Brain microvascular endothelial cell (primary cell): ENCODE measurements at regions not wholly inside any gene's neighbourhood (a gene's known extent, or its start where the extent isn't known, plus 50 kb on each side); places are given as distances from the start of the nearest gene placed in this dataset.

Experiments
- DNase-seq: peaks from one replicate; pipeline ENCODE4 v3.0.0-alpha.2; 2020
- H3K27ac ChIP-seq: fragments of 250-450 bp; sonication (Bioruptor Pico); 2 replicates; pipeline ENCODE4 v1.5.1; 2020; ENCODE audit warnings: mild to moderate bottlenecking, moderate library complexity
- H3K27me3 ChIP-seq: fragments of 250-450 bp; sonication (Bioruptor Pico); replicated peaks from 2 replicates; pipeline ENCODE4 v1.5.1; 2020; ENCODE audit warnings: mild to moderate bottlenecking
- H3K36me3 ChIP-seq: fragments of 250-450 bp; sonication (Bioruptor Pico); replicated peaks from 2 replicates; pipeline ENCODE4 v1.5.1; 2020; ENCODE audit warnings: mild to moderate bottlenecking
- H3K4me3 ChIP-seq: 2 replicates; pipeline ENCODE4 v1.5.1; 2011; ENCODE audit warnings: low read depth, mild to moderate bottlenecking, control low read depth, low read length, moderate library complexity
- in situ Hi-C: cut with HindIII; loops from 2 replicates; pipeline ENCODE4 v1.10.0; 2017; ENCODE audit warnings: low sequenced_read_pairs, low pct_ligation_motif_present
- TF ChIP-seq, protein P1 (sequence below): IDR thresholded peaks from 2 replicates; pipeline ENCODE4 v1.5.1; 2011; ENCODE audit warnings: low read depth, mild to moderate bottlenecking, moderate library complexity, low read length, control low read depth, inconsistent platforms; ENCODE audit errors: missing control alignments

DNA sequence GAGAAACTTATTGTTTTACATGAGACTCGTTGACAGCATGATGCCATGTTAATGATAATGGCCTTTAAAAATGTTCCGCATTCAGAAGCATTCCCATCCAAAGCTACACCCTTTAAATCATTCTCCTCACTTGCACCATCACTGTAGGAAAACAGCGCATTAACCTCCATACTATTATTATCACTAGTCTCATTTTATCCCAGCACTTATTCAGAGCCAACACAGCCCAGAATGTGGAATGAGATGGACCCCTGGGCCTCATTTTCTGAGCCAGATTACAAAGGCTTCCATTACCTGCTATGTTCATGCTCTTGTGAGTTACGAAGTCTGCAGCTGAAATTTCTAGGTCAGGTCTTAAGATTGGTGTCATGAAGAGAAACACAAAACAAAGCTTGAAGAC, 159.4 kb downstream of the HS3ST3A1 start:
- no peaks in the 10 kb centered on the region for H3K36me3 ChIP-seq
- TF ChIP-seq, protein P1, sequence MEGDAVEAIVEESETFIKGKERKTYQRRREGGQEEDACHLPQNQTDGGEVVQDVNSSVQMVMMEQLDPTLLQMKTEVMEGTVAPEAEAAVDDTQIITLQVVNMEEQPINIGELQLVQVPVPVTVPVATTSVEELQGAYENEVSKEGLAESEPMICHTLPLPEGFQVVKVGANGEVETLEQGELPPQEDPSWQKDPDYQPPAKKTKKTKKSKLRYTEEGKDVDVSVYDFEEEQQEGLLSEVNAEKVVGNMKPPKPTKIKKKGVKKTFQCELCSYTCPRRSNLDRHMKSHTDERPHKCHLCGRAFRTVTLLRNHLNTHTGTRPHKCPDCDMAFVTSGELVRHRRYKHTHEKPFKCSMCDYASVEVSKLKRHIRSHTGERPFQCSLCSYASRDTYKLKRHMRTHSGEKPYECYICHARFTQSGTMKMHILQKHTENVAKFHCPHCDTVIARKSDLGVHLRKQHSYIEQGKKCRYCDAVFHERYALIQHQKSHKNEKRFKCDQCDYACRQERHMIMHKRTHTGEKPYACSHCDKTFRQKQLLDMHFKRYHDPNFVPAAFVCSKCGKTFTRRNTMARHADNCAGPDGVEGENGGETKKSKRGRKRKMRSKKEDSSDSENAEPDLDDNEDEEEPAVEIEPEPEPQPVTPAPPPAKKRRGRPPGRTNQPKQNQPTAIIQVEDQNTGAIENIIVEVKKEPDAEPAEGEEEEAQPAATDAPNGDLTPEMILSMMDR: no peak
- no peak for DNase-seq
- in situ Hi-C loops: no loop called here
- no peak overlapping the region for H3K4me3 ChIP-seq
- H3K27me3 ChIP-seq: no peaks in the 10 kb centered on the region
- no peak overlapping the region for H3K27ac ChIP-seq

DNA sequence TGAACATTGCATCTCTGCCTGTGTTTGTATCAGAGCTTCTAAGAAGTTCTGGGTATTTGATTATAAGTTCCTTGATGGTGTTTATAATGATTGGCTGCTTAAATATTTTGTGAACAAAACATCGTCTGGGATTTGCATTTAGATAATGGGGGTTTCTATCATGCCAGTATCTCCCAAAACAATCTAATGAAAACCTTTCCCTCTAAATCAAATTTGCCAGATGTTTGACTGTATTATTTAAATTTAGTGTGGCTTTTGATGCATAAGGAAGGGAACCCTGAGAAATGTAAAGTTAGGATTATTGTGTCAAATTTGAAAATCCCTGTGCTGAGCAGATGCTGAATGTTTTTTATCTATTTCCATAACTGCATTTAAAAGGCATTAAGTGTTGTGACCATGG, 159.9 kb downstream of the HS3ST3A1 start:
- Histone ChIP-seq H3K36me3 (no peaks in the 10 kb centered on the region), H3K27ac (no peak overlapping the region), H3K4me3 (no peak overlapping the region), H3K27me3 (no peaks in the 10 kb centered on the region)
- in situ Hi-C loops: no loop called here
- DNase-seq: no peak
- TF ChIP-seq, protein P1: no peak

DNA sequence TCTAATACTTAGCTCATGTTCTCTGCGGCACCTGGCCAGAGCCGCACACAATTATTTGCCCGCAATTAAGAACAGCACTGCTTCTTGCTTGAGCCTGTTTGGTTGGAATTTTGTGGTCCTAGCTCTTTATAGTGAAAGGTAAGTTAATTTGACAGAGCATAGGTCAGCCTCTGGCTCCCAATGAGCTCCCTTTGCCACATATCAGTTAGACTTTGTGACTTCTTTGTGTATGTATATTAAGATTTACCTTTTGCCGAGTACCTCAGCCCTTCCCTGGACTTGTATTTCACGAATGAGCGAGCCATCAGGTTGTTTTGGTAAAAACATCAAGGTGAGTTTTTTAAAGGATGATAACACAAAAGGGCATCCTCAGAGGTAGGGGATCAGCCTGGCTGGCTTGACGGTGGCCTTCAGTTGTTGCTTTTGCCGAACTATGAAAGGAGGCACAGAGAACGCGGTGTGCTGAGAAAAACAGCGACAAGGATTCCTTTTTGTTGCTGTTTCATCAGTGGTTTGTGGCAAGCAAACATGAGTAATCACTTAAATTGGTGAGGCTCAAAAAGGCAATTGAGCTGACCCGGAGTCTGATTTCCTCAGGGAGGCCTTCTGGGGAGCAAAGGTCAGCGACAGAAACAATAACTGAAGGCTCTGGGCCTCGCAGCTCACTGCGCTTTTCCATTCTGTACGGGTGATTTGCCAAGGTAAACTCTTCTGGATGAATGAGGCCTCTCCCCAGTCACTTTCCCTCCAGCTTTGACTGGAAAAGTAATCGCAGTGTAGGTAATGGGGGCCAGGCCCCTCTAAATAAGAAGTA, 163.6 kb downstream of the HS3ST3A1 start:
- in situ Hi-C loops: no loop called here
- peak; percentile 50 for DNase-seq
- Histone ChIP-seq H3K27me3 (no peaks in the 10 kb centered on the region), H3K27ac (no peak overlapping the region), H3K4me3 (no peak overlapping the region), H3K36me3 (no peaks in the 10 kb centered on the region)
- TF ChIP-seq, protein P1: no peak

DNA sequence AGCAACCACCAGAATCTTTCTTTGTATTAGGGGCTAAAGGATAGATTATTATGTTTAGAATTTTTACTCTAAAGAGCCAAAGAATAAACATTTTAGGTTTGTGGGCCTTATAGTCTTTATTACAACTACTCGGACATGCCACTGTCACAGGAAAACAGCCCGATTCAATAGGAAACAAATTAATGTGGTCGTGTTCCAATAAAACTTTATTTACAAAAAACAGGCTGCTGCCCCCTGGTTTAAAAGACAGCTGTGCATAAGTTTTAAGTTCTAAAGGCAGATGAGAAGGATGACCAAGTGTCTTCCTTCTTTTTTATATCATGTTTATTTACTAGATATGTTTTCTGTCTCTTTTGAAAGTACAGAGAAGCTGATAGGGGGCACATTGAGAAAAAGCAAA, 166.5 kb downstream of the HS3ST3A1 start:
- no peak for DNase-seq
- in situ Hi-C loops: no loop called here
- no peaks in the 10 kb centered on the region for H3K27me3 ChIP-seq
- no peak overlapping the region for H3K27ac ChIP-seq
- TF ChIP-seq, protein P1: no peak
- no peak overlapping the region for H3K4me3 ChIP-seq
- H3K36me3 ChIP-seq: no peaks in the 10 kb centered on the region

DNA sequence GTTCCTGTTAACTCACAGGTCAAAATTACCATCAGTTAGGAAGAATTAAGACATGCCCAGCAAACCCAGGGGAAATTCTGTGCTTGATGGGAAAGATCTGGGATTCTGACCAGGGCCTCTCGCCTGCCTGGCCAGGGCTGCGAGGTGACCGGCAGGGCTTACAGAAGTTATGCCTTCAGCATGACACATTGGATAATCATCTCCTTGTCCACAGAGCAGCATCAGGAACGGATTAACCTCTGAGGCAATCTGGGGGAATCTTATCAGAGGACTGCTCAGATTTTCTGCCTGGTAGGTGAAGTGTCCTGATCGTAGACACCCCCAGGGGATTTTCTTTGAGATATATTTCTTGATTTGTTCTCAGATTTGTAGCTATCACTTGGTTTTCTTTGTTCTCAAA, 172.5 kb downstream of the HS3ST3A1 start:
- Histone ChIP-seq H3K27me3 (no peaks in the 10 kb centered on the region), H3K36me3 (no peaks in the 10 kb centered on the region), H3K4me3 (no peak overlapping the region), H3K27ac (peak overlapping the region; percentile 45)
- in situ Hi-C loops: no loop called here
- peak; percentile 81 for DNase-seq
- TF ChIP-seq, protein P1: peak; percentile 19

DNA sequence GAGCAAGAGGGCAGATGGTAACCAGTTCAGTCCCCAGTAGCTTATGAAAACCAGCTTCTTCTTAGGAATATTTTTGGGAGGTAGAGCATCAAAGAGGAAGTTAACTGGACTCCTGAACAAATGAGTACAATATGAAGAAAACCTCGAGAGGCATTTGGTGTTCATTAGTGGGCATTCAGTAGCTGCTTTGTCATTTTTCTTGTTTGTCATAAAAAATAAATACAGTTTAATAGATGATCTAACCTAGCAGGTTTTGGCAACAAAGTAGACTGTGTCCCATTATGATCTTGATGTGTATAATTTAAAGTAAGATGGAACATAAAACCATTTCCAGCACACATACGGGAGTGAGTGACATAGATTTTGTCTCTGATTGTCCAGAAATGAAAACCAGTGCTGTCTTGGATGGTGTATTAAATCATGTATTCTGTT, 173.1 kb downstream of the HS3ST3A1 start:
- Histone ChIP-seq H3K4me3 (no peak overlapping the region), H3K27me3 (no peaks in the 10 kb centered on the region), H3K36me3 (no peaks in the 10 kb centered on the region), H3K27ac (peak overlapping the region; percentile 35)
- no peak for DNase-seq
- TF ChIP-seq, protein P1: no peak
- in situ Hi-C loops: no loop called here
